Activated CD4-positive, alpha-beta T cell treated with anti-CD3 and anti-CD28 coated beads, Interleukin-2, amount 50 U/mL, for 16 hours (primary cell): ENCODE measurements at regions not wholly inside any gene's neighbourhood (a gene's known extent, or its start where the extent isn't known, plus 50 kb on each side); places are given as distances from the start of the nearest gene placed in this dataset.
A peak's percentile ranks its signal among the peaks of the same experiment; 100 is the strongest.

Experiments
- DNase-seq: peaks from one replicate; pipeline ENCODE4 v3.0.0-alpha.2; 2020

DNA sequence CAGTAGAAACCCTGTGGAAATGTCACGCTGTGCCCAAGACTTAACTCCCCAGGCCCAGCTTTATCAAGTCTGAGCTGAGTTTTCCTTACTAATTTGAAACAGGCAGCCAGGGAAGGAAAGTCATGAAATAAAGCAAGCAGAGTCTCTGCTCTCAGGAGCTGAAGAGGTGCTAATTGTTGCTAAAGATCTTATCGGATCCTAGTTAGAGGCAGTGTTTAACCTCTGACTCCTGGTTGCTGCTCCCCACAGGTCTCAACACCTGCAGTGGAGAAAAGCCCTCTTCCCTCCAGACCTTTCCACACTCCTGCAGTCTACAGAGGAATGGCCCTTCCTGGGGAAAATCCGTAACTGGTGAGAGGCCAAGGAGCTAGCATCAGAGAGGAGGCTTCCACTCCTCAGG lies 628.2 kb downstream of the NTRK3 start:
- no peak for DNase-seq

DNA sequence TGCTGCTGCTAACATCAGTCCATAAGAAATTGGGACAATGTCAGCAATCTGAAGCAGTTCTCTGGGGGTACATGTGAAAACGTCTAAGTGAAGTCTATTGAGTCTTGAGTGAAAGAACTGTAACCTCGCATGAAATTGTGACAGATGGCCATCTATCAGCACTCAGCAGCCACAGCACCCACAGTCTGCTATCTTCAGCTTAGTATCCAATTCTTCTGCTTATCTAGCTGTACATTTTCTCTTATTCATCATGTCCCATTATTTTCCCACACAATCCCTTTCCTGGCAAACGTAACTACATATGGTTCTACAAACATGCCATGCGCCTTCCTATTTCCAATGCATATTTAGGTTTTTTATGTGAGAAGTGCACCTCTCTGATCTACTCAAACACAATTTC lies 629.7 kb downstream of the NTRK3 start:
- no peak for DNase-seq

DNA sequence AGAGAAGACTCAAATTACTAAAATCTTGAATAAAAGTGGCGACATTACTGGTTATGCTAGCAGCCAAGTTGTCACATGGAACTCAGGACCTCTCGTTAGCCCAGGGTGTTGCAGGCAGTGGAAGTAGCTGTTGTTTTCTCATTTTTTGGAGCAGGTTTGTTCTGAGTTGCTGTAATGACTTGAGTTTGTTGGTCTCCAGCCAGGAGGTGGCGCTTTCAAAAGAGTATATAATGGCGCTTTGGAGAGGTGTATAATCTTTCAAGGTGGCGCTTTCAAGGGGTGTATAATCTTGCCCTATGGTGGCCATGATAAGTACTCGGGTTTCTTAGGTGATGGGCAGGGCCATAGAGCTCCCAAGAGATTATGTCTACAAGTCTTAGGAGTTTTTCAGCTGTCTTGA lies 632.7 kb downstream of the NTRK3 start:
- DNase-seq, result peak; percentile 4

DNA sequence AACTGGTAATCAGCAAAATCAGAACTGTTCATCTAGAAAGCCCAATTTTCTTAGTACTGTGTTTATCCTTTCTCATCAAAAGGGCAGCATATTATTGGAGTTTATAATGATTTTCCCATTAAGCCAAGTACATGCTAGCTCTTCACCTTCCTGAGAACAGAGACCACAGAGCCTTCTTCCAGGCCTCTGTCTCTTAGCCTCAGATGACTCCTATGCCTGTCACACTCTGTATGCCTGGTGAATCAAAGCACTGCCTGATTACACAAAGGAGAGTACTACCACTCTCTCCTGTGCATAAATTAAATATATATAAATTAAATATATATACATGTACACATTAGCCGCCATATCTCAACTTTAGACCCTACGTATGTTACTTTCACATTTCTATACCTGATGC lies 636.1 kb downstream of the NTRK3 start:
- no peak for DNase-seq

DNA sequence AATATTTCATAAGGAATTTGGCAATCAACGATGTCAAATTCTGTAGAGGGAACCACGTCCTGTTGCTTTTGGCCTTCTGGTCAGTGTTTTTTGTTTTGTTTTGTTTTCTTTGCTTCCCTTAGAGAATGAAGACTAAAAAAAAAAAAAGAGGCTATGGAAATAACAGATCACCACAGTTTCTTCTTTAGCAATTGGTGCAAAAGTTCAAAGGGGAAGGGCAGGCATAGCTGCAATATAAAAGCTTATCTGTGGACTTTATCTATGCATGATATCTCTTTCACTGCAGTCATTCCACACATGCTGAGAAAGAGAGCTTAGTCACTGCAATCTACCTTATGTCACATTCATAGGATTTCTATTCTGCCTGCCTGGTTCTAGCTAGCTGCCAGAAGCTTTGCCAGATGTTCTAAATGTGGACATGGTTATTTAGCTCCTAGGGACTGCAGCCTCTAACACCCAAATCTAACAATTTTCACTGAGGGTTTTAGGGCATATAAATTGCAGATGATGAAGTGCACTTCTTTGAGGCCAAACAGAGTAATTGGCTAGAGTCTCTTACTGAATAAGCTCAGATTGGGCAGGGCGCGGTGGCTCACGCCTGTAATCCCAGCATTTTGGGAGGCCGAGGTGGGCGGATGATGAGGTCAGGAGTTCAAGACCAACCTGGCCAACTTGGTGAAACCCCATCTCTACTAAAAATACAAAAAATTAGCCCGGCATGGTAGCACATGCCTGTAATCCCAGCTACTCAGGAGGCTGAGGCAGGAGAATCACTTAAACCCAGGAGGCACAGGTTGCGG lies 637.2 kb downstream of the NTRK3 start:
- no peak for DNase-seq

DNA sequence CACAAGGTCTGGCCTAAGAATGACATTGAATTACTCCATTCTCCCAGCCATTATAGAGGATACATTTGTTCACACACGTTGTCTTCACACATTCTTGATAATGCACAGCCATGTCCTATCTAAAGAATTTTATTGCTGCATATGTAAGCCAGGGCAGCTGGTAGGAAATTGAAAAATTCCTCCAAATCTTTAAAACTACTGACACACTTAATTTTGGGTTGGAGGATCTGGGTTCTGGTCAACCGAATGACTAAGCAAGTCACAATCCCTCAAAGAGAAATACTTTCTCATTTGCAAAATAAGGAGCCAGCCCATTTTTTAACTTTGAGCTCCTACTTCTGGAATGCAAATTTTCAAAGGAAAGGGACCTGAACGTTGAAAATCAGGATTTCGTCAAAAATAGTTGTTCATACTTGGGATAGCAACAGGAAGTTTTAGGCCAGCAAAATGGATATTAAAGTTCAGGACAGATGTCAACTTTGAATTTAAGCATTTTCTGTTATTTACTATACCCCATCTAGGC lies 638.3 kb downstream of the NTRK3 start:
- DNase-seq, result no peak

DNA sequence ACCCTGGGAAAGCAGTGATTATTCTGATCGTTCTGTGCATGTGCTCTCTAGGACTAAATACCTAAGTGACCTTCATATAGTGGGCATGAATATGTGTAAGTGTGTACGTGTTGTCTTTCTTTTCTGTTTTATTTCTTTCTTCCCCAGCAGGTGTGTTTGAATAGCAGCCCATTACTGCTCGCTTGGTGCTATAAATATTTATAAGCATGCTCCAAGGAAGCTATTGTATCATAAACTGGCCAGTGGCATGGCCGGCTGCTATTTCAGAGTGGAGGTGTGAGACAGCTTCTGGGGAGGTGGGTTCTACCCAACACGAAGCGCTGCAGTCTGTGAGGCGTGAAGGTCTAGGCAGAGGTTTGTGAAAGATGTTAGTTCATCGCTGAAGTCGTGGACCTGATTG lies 641.8 kb downstream of the NTRK3 start:
- no peak for DNase-seq

DNA sequence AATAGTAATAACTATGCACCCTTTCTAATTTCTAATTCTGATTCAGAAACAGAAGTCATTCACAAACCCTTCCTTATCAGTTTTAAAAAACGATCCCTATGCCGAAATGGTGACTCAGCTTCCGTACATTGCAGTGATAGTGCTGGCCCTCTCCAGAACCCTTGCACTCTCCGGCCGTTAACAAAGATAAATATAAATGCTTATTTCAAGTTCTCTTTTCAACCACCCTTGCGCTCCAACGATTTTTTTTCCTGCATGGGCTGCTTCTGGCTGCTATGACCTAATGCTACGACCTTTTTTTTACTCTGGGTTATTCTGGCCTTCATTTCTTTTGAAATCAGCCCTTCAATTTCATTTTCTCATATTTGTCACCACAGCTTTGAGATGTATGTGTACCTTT lies 646.2 kb downstream of the NTRK3 start:
- no peak for DNase-seq

DNA sequence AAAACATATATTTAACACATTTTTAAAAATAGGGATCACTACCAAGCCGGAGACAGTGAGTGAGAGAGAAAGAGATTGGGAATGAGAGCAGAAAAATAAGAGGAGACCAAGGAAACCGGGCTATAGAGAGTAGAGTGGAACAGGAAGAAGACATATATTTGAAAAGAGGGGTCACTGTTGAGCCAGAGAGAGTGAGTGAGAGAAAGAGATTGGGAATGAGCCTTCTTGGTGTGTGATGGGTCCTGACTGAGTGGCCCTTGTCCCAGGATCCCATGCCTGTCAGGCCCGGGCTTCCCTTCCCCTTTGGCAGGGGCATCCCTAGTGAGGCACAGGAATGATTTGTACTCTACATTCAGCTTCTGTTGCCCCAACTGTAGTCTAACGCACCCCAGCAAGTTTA lies 646.6 kb downstream of the NTRK3 start:
- DNase-seq, result no peak

DNA sequence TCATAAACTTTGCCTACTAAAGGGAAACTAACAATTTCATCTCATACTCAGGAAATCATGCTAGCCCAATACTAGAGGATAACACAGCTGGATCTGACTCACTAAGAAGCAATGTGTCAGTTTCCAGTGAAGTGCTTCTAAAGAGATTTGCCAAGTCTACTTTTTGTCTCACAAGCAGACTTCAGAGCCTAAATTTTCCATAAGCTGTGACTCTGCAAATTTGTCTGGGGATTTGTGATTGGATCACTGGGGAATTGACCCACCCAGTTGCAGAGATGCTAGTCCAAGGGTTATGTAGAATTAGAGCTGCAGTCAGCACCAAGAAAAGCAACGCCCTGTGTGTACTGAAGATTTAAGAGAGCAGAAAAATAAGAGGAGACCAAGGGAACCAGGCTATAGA lies 647.1 kb downstream of the NTRK3 start:
- DNase-seq, result no peak

DNA sequence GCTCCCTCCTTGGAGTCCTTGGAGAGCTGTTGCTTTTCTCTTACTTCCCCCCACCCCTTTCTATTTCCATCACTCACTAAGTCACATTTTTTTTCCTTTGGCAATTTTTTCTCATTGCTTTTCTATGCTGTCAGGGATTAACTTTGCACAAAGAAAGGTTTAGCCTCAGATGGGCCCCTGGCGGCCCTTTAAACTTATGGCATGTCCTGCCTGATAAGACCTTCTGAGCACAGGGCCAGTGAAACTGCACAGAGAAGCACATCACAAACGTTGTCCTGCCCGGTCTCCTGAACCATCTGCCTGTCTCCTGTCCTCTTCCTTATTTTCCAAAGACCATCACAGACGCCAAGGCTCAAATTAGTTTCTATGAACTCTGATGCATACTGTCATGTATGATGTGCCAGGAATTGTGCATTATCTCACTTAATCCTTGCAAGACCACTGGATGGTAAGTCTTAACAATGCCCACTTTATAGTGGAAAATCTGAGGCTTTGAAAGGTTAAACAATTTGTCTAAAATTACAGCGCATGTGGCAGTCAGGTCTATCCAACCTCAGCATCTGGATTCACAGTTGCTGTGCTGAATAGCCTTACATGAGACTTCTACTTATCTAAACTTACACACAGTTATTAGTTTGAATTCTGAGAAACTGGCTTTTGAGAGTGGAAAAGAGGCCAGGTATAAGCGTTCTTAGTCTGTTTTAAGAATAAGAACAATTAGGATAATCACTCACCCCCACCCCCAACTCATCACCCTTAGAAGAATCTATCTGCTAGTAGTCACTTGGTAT lies 648.1 kb downstream of the NTRK3 start:
- no peak for DNase-seq

DNA sequence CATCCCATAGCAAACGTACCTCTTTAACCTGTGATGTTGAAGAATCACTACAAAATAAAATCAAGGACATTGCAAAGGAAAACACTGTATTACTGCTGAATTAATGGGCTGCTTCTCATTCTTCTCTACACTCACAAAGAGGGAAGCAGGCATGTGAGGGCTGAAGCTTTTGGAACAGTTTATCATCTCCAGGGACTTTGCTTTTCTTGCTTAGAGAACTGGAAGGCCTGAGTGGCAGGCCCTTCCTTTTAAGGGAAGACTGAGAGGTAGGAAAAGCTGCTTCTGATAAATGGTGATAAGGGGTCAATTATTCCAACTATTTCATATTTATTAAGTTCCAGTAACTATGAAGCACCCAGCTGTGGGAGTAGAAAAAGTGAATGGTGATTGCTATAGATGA lies 649.6 kb downstream of the NTRK3 start:
- DNase-seq, result no peak

DNA sequence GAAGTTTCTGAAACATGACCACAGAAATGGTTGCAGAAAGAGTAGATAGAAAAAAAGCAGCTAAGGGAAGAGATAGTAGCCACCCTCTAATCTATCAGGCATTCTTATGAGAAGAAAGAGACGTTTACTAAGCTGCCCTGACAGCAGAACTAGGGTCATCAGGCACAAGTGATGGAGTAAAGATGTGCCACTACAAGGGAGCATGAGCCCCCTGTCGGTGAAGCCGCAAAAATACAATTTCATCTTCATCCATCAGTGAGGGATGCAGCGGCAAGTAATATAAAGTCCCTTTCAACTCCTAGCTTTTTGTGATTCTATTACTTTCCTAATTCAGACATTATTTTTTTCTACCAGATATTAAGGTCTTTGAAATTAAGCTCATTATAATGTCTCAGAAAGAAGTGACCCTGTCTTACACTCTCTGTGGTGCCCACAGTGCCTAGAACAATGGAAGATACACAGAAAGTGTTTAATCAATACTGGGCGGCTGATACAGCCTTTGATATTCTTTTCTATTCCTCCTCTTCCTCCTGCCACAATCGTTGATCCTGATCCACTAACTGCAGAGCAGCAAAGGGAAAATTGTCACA lies 651.6 kb downstream of the NTRK3 start:
- peak; percentile 14 for DNase-seq

DNA sequence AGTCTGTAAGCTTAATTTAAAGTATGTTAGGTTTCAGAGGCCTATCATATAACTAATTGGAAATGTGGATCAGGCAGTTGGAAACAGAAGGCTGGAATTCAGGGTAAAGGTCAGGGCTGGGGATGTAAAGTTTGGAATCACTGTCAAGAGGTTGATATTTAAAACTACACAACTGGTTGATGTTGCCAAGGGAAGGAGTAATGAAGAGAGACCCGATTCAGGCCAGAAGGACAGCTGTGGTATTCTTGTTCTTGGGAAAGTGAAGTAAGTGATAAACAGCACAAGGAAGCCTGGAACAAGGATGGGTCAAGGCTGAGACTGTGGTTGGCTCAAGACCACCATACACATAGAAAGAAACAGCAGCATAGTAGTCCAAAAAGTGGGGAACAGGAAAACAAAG lies 654.2 kb downstream of the NTRK3 start:
- DNase-seq, result no peak

DNA sequence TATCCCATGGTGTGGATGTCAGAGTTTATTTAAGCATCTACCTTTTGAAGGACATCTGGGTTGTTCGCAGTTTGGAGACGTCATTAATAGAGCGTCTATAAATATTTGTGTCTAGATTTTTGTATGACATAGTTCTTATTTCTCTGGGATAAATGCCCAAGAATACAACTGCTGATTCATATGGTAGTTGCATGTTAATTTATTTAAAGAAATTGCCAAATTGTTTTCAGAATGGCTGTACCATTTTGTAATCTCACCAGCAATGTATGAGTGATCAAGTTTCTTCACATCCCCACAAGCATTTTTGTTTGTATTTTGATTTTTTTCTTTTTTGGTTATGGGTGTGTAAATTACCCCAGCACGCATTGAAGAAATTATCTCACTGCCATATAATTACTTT lies 656.9 kb downstream of the NTRK3 start:
- DNase-seq, result no peak

DNA sequence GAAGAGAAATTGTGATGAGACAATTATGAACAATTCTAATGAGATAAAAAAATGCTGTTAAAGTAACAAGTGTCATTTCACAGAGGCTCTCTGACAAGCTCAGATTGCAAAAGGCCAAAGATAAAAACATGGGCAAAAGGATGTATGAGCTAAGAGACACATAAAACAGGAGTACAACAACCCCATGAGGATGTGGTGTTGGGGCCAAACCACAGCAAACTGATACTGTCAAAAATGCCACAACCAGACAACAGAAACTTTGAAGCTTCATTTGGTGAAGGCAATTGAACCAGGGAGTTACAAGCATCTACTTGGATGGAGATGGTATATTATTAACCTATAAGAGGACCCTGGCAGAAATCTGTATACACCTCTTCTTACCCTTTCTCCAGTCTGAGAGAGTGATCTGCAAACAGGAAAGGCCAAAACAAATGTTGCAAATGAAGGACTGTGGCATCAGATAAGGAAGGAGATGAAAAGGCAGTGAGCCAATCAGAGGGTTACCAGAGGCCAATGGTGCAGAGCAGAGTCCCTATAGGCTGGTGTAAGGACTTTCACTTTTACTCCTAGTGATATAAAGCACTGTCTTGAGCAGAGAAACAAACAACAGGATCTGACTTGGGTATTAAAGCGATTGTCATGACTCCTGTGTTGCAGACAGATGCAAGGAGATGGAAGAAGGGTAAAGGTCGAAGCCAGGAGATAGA lies 659.0 kb downstream of the NTRK3 start:
- peak; percentile 37 for DNase-seq

DNA sequence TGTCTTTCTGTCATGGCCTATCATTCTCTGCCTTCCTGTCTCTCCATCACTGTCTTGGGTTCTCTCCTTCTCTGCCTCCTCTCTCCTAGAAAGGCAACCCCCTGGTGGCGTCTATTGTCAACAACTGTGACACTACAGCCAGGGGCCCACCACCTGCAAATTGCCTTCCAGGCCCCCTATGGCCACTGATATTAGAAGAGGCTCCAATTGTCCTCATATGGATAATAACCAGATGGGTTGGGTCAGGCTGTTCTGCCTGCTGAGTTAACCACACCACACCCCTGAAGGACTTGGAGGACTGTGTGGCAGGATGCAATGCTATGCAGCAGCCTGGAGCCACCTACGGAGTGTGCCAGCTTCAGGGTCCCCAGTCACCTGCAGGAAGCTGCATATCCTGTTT lies 665.0 kb downstream of the NTRK3 start:
- no peak for DNase-seq

DNA sequence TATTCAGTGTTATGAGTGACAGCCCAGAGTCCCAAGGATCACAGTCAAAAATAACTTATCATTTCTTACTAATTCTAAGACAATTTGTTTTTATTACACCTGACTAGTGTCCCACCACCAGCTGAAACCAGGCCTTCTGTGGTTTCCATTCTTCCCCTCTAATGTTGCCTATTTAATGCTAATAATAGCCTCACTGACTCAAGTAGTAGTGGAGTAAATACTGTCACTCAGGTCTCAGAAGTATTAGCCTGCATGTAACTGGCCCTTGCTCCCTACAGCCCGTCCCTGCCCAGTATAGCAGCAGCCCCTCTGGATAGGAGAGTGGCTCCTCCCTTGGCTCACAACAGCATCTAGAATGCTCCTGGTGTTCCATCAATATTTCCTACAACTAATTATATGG lies 665.5 kb downstream of the NTRK3 start:
- no peak for DNase-seq

DNA sequence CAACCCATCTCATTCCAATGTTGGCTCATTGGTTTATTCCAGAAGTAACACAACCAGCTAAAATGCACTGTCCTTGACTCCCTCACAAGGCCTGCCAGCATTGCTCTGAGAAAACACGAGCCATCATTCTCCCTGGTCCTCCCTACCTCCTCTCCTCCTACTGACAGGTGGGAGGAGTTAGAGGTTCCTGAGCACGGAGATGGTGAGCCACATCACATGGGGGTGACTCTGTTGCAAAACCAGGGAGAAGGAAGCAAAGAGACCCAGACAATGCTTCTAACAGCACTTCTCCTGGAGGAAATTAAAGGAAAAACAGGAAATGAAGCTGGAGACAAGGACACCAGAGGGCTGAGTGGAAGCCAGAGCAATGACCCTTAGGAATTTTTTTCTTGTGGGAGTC lies 667.4 kb downstream of the NTRK3 start:
- DNase-seq, result no peak

DNA sequence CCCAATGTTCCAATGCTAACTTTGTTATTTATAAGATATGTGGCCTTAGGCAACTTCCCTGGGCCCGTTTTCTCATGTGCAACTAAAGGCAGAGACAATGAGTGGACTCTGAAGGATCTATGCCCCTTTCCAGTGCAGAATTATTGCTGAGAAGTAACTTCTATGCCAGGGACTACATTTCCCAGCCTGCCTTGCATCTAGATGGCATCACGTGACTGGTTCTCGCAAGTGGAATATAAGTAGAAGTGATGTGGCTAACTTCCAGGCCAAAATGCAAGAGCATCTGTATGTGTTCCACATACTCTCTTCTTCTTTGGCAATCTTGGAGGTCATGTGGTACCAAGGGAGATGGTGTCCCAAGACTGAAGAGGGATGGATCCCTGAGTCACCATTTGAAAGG lies 674.4 kb downstream of the NTRK3 start:
- DNase-seq, result no peak

DNA sequence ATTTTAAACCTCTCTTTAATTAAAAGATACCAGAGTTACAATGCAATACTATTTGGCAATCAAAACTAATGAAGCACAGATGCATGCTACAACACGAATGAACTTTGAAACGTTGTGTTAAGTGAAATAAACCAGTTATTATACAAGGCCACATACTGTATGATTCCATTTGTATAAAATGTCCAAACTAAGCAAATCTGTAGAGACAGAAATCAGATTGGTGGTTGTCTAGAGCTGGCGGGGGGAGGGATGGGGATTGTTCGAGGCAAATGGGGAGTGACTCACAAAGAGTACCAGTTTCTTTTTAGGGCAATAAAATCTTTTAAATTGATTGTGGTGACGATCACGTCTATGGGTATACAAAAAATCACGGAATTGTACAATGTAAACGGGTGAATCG lies 677.0 kb downstream of the NTRK3 start:
- DNase-seq, result no peak

DNA sequence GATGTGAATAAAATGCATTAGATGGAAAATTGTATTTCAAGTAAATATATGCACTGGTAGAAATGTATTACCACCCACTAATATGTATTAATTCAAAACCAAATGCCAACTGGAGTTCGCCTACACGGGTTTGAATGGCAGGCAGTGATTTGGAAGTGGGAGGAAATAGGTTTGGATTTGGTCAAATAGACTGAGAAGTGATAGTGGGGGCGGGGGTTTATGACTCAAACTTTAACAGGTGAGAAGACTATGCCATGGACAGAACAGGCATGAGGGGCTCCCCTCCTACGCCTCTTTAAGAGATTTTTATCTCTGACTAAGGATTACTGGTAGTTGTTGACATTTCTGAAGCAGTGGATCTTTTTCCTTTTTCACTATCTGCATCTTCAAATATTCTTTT lies 677.8 kb downstream of the NTRK3 start:
- no peak for DNase-seq

DNA sequence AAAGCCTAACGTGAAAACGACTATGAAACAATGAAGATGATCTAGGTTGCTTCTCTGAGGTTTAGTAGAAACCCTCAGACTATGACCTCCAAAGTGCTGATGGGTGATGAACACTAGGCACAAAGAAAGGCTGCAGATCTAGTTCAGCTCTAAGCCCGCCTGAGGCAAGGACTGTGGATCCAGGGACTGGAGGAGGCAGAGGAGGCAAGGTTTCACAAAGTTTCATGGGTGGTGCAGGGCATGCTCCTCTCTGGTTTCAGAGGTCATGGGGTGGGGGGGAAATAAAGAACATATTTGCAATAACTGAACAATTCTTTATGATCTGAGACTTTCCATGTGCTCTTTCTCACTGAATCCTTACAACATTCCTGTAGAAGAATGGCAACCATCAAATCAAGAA lies 679.2 kb downstream of the NTRK3 start:
- DNase-seq, result no peak
